CD14-positive monocyte (primary cell): ENCODE measurements at regions not wholly inside any gene's neighbourhood (a gene's known extent, or its start where the extent isn't known, plus 50 kb on each side); places are given as distances from the start of the nearest gene placed in this dataset.

Experiments
- DNase-seq, 3 donors: peaks; one replicate each; pipeline ENCODE4 v3.0.0-alpha.2; 2011 to 2022
- H2AFZ ChIP-seq: 2 replicates; pipeline ENCODE4 v1.6.0; 2012; ENCODE audit warnings: mild to moderate bottlenecking, low read depth, low read length, inconsistent platforms; ENCODE audit not compliant: insufficient read depth, poor library complexity, severe bottlenecking
- H3K27ac ChIP-seq, 2 donors: 1 replicate in 1 of 2; 2 replicates in 1 of 2; pipeline ENCODE4 v1.5.1; 2012 to 2013; ENCODE audit warnings: low read length in 2 of 2, control low read depth in 1 of 2, inconsistent platforms in 1 of 2, low read depth in 1 of 2, mild to moderate bottlenecking in 1 of 2
- H3K27me3 ChIP-seq, 2 donors: one replicate each; pipeline versions ENCODE4 v1.6.0 to v1.6.1; 2011 to 2013; ENCODE audit warnings: low read length in 2 of 2; ENCODE audit not compliant: control insufficient read depth in 2 of 2, insufficient read depth in 2 of 2
- H3K36me3 ChIP-seq, 2 donors: replicated peaks in 1 of 2; 1 replicate in 1 of 2; 2 replicates in 1 of 2; pipeline versions ENCODE4 v1.5.1 to v1.6.1; 2012 to 2013; ENCODE audit warnings: low read length in 2 of 2, control low read depth in 1 of 2, inconsistent platforms in 1 of 2, mild to moderate bottlenecking in 1 of 2; ENCODE audit not compliant: insufficient read depth in 2 of 2, control insufficient read depth in 1 of 2
- H3K4me1 ChIP-seq, 2 donors: 1 replicate in 1 of 2; 2 replicates in 1 of 2; pipeline versions ENCODE4 v1.5.1 to v1.6.1; 2012 to 2013; ENCODE audit warnings: low read length in 2 of 2, control low read depth in 1 of 2, inconsistent platforms in 1 of 2, mild to moderate bottlenecking in 1 of 2, moderate library complexity in 1 of 2; ENCODE audit not compliant: insufficient read depth in 2 of 2, control insufficient read depth in 1 of 2
- H3K4me2 ChIP-seq: replicated peaks from 2 replicates; pipeline ENCODE3; 2012; ENCODE audit warnings: low read length, moderate library complexity, mild to moderate bottlenecking; ENCODE audit not compliant: poor library complexity, severe bottlenecking; ENCODE audit errors: extremely low read depth
- H3K4me3 ChIP-seq, 3 experiments: fragments of 200-600 bp in 1 of 3; sonication (generic) in 1 of 3; replicated peaks in 1 of 3; 1 replicate in 2 of 3; 2 replicates in 1 of 3; pipeline ENCODE4 v1.5.1; 2011 to 2013; ENCODE audit warnings: low read length in 3 of 3, mild to moderate bottlenecking in 3 of 3, control low read depth in 2 of 3, low read depth in 2 of 3, inconsistent platforms in 1 of 3, moderate library complexity in 1 of 3
- H3K79me2 ChIP-seq: 2 replicates; pipeline ENCODE4 v1.6.0; 2012; ENCODE audit warnings: mild to moderate bottlenecking, control low read depth, inconsistent platforms, low read length, moderate library complexity; ENCODE audit not compliant: insufficient read depth
- H3K9ac ChIP-seq: 2 replicates; pipeline ENCODE4 v1.6.0; 2017; ENCODE audit warnings: low read length, mild to moderate bottlenecking; ENCODE audit not compliant: insufficient read depth, poor library complexity, severe bottlenecking
- H3K9me3 ChIP-seq, 2 donors: replicated peaks in 1 of 2; 1 replicate in 1 of 2; 2 replicates in 1 of 2; pipeline versions ENCODE4 v1.5.1 to v1.6.1; 2012 to 2013; ENCODE audit warnings: low read length in 2 of 2, control low read depth in 1 of 2; ENCODE audit not compliant: control insufficient read depth in 1 of 2, insufficient read depth in 1 of 2
- H4K20me1 ChIP-seq: 2 replicates; pipeline ENCODE4 v1.6.0; 2012; ENCODE audit warnings: mild to moderate bottlenecking, low read length, control low read depth, moderate library complexity; ENCODE audit not compliant: insufficient read depth
- H3K27ac Mint-ChIP-seq, 7 donors: one replicate each; pipeline ENCODE4 v1.8.0; 2020; ENCODE audit warnings: mild to moderate bottlenecking in 7 of 7, mixed read lengths in 7 of 7, moderate library complexity in 6 of 7, inconsistent platforms in 2 of 7
- H3K27me3 Mint-ChIP-seq, 3 donors: one replicate each; pipeline ENCODE4 v1.8.0; 2021 to 2022; ENCODE audit warnings: low read depth in 3 of 3, mild to moderate bottlenecking in 3 of 3, mixed read lengths in 3 of 3, moderate library complexity in 3 of 3, inconsistent platforms in 1 of 3
- H3K36me3 Mint-ChIP-seq, 2 donors: one replicate each; pipeline ENCODE4 v1.8.0; 2020; ENCODE audit warnings: mixed read lengths in 2 of 2, inconsistent platforms in 1 of 2, mild to moderate bottlenecking in 1 of 2
- H3K4me1 Mint-ChIP-seq: one replicate; pipeline ENCODE4 v1.8.0; 2020; ENCODE audit warnings: mild to moderate bottlenecking, mixed read lengths
- H3K4me3 Mint-ChIP-seq, 2 donors: one replicate each; pipeline ENCODE4 v1.8.0; 2020; ENCODE audit warnings: mild to moderate bottlenecking in 2 of 2, mixed read lengths in 2 of 2, moderate library complexity in 1 of 2
- H3K9me3 Mint-ChIP-seq, 7 donors: one replicate each; pipeline ENCODE4 v1.8.0; 2020 to 2022; ENCODE audit warnings: mixed read lengths in 7 of 7, mild to moderate bottlenecking in 6 of 7, moderate library complexity in 6 of 7, inconsistent platforms in 2 of 7
- WGBS: methylation state at CpG from one replicate; pipeline ENCODE4 v1.1.5; 2013; ENCODE audit warnings: missing lambda C conversion rate; ENCODE audit not compliant: insufficient coverage; 5-methylcytosine and 5-hydroxymethylcytosine counted together
- intact Hi-C, 2 donors: fragments of 100-400 bp; cut with micrococcal nuclease; formaldehyde crosslinking; loops; one replicate each; pipeline versions ENCODE4 v1.15.0 to v1.15.1; 2023
- TF ChIP-seq, protein P1 (sequence below): fragments of 200-600 bp; IDR thresholded peaks from one replicate; pipeline ENCODE4 v1.8.0; 2022; ENCODE audit warnings: antibody characterized with exemption, mild to moderate bottlenecking

DNA sequence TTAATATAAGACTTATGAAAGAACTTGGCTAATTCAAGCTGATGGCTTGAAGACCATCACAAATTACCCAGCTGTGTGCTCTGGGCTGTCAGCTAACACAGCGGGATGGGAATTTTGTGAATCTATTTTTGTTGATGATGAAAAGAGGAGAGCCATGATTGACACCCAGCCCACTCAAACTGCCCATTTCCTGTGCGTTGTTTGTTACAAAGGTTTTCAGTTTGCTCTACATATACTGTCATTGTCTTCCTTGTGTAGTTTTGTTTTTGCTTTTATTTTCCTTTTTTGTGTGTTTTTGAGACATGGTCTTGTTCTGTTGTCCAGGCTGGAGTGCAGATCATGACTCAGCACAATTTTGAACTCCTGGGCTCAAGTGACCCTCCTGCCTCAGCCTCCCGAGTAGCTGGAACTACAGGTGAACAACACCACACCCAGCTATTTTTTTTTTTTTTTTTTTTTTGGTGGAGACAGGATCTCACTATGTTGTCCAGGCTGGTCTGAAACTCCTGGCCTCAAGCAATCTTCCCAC, 400.3 kb downstream of the ICE1 start:
- no peak overlapping the region for H3K4me2 ChIP-seq
- Mint-ChIP-seq H3K4me1 (no peaks in the 10 kb centered on the region), H3K4me3 (no peak overlapping the region), H3K36me3 (no peaks in the 10 kb centered on the region), H3K9me3 (peaks cover 0 to 2% (median 0%) of the 10 kb centered on the region in 7 donors), H3K27me3 (peaks cover 0 to 3% (median 2%) of the 10 kb centered on the region in 3 donors), H3K27ac (no peak overlapping the region)
- no peak overlapping the region for H3K9ac ChIP-seq
- H3K4me1 ChIP-seq = no peaks in the 10 kb centered on the region
- DNase-seq = no peak
- WGBS = no CpG with 5 or more reads among the region's 3 CpGs
- H3K4me3 ChIP-seq = no peak overlapping the region
- H3K27me3 ChIP-seq = no peaks in the 10 kb centered on the region
- no peaks in the 10 kb centered on the region for H4K20me1 ChIP-seq
- TF ChIP-seq, protein P1, sequence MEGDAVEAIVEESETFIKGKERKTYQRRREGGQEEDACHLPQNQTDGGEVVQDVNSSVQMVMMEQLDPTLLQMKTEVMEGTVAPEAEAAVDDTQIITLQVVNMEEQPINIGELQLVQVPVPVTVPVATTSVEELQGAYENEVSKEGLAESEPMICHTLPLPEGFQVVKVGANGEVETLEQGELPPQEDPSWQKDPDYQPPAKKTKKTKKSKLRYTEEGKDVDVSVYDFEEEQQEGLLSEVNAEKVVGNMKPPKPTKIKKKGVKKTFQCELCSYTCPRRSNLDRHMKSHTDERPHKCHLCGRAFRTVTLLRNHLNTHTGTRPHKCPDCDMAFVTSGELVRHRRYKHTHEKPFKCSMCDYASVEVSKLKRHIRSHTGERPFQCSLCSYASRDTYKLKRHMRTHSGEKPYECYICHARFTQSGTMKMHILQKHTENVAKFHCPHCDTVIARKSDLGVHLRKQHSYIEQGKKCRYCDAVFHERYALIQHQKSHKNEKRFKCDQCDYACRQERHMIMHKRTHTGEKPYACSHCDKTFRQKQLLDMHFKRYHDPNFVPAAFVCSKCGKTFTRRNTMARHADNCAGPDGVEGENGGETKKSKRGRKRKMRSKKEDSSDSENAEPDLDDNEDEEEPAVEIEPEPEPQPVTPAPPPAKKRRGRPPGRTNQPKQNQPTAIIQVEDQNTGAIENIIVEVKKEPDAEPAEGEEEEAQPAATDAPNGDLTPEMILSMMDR = no peak
- intact Hi-C loops = no loop called here
- no peaks in the 10 kb centered on the region for H3K9me3 ChIP-seq
- no peak overlapping the region for H3K27ac ChIP-seq
- no peaks in the 10 kb centered on the region for H3K36me3 ChIP-seq
- H2AFZ ChIP-seq = no peak overlapping the region
- H3K79me2 ChIP-seq = no peaks in the 10 kb centered on the region

DNA sequence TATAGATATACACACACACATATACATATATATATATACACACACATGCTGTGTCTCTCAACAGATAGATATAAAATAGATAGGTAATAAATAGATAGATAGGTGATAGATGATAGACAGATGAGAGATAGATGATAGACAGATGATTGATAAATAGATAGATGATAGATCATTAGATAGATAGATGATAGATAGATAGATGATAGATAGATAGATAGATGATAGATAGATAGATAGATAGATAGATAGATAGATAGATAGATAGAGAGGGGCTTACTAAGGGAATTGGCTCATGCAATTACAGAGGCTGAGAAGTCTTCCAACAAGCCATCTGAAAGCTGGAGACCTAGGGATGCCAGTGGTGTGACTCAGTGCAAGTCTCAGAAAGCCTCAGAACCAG, 394.5 kb downstream of the ICE1 start:
- H3K27me3 Mint-ChIP-seq = no peaks in the 10 kb centered on the region
- H3K4me1 Mint-ChIP-seq = no peaks in the 10 kb centered on the region
- H3K27ac Mint-ChIP-seq = no peak overlapping the region

More for the DNA sequence above, 394.5 kb downstream of the ICE1 start:
- Mint-ChIP-seq H3K36me3 (no peaks in the 10 kb centered on the region), H3K9me3 (peaks cover 0 to 3% (median 0%) of the 10 kb centered on the region in 7 donors), H3K4me3 (no peak overlapping the region)
- no peak for DNase-seq
- no peak overlapping the region for H3K4me3 ChIP-seq
- H3K4me2 ChIP-seq = no peak overlapping the region
- TF ChIP-seq, protein P1 = no peak
- H3K79me2 ChIP-seq = no peaks in the 10 kb centered on the region
- H3K9ac ChIP-seq = no peak overlapping the region
- H3K4me1 ChIP-seq = no peaks in the 10 kb centered on the region
- H2AFZ ChIP-seq = no peak overlapping the region
- no peaks in the 10 kb centered on the region for H4K20me1 ChIP-seq
- no peak overlapping the region for H3K27ac ChIP-seq
- no peaks in the 10 kb centered on the region for H3K27me3 ChIP-seq
- intact Hi-C loops = no loop called here
- no peaks in the 10 kb centered on the region for H3K9me3 ChIP-seq
- H3K36me3 ChIP-seq = no peaks in the 10 kb centered on the region
